ENCODE measurements at regions not wholly inside any gene's neighbourhood (a gene's known extent, or its start where the extent isn't known, plus 50 kb on each side); places are given as distances from the start of the nearest gene placed in this dataset.

GRCh38 chr17:70274255-70274654, 104.9 kb downstream of the KCNJ2 start:
- Mint-ChIP-seq H3K9me3 (ENCODE audit: unreplicated experiment) (no peaks in the 10 kb centered on the region), H3K27ac (ENCODE audit: low read depth, unreplicated experiment) (no peak overlapping the region), H3K36me3 (ENCODE audit: insufficient read depth, unreplicated experiment) (peaks cover 4% of the 10 kb centered on the region), H3K4me1 (ENCODE audit: insufficient read depth, unreplicated experiment) (peaks cover 20% of the 10 kb centered on the region), H3K27me3 (ENCODE audit: insufficient read depth, unreplicated experiment) (no peaks in the 10 kb centered on the region), H3K4me3 (ENCODE audit: unreplicated experiment) (no peak overlapping the region)
- POLR2A ChIA-PET, result interaction anchor here (0.7 kb wide), 1 partner anchor 9 kb away, joined by 4 read pairs; no protein-coding TSS in a partner anchor
- no peak for TF ChIP-seq CTCF (IDR thresholded peaks at IDR 0.05; ENCODE audit: unreplicated experiment)
- intact Hi-C loops (cut with micrococcal nuclease), result no loop called here
- BruUV-seq (replicated peaks), result no TSS peak
- no peak for DNase-seq (ENCODE audit: unreplicated experiment)
- CTCF ChIA-PET, result no interaction called here

- DNase-seq (ENCODE audit: unreplicated experiment), result no peak
- no peaks in the 10 kb centered on the region for H3K27me3 Mint-ChIP-seq (ENCODE audit: insufficient read depth, unreplicated experiment)
- ChIA-PET CTCF (no interaction called here), POLR2A (no interaction called here)
- intact Hi-C loops (cut with micrococcal nuclease), result no loop called here
- BruUV-seq (replicated peaks), result no TSS peak
- H3K36me3 Mint-ChIP-seq (ENCODE audit: insufficient read depth, unreplicated experiment), result no peaks in the 10 kb centered on the region
- H3K27ac Mint-ChIP-seq (ENCODE audit: low read depth, unreplicated experiment), result no peak overlapping the region
- H3K9me3 Mint-ChIP-seq (ENCODE audit: unreplicated experiment), result no peaks in the 10 kb centered on the region
- H3K4me1 Mint-ChIP-seq (ENCODE audit: insufficient read depth, unreplicated experiment), result peaks cover 6% of the 10 kb centered on the region
- TF ChIP-seq CTCF (IDR thresholded peaks at IDR 0.05; ENCODE audit: unreplicated experiment), result no peak
- H3K4me3 Mint-ChIP-seq (ENCODE audit: unreplicated experiment), result no peak overlapping the region
Measured at GRCh38 chr17:70276906-70277305, 107.6 kb downstream of the KCNJ2 start.

- Mint-ChIP-seq H3K4me3 (ENCODE audit: unreplicated experiment) (no peak overlapping the region), H3K27me3 (ENCODE audit: insufficient read depth, unreplicated experiment) (no peaks in the 10 kb centered on the region), H3K27ac (ENCODE audit: low read depth, unreplicated experiment) (no peak overlapping the region), H3K9me3 (ENCODE audit: unreplicated experiment) (no peaks in the 10 kb centered on the region), H3K4me1 (ENCODE audit: insufficient read depth, unreplicated experiment) (peaks cover 6% of the 10 kb centered on the region), H3K36me3 (ENCODE audit: insufficient read depth, unreplicated experiment) (no peaks in the 10 kb centered on the region)
- DNase-seq (ENCODE audit: unreplicated experiment), result no peak
- POLR2A ChIA-PET, result interaction anchor here (1.6 kb wide), 1 partner anchor 16 kb away, joined by 6 read pairs; no protein-coding TSS in a partner anchor
- no peak for TF ChIP-seq CTCF (IDR thresholded peaks at IDR 0.05; ENCODE audit: unreplicated experiment)
- BruUV-seq (replicated peaks), result no TSS peak
- intact Hi-C loops (cut with micrococcal nuclease), result no loop called here
- CTCF ChIA-PET, result interaction anchor here (0.6 to 0.9 kb wide), 3 partner anchors 27 to 718 kb away, joined by 3 read pairs; no protein-coding TSS in a partner anchor
Measured at GRCh38 chr17:70278844-70279462, 109.6 kb downstream of the KCNJ2 start.

GRCh38 chr17:70286391-70286790, 117.1 kb downstream of the KCNJ2 start:
- BruUV-seq (replicated peaks), result no TSS peak

More at GRCh38 chr17:70286391-70286790, 117.1 kb downstream of the KCNJ2 start:
- no peaks in the 10 kb centered on the region for H3K36me3 Mint-ChIP-seq (ENCODE audit: insufficient read depth, unreplicated experiment)
- TF ChIP-seq CTCF (IDR thresholded peaks at IDR 0.05; ENCODE audit: unreplicated experiment), result no peak
- H3K9me3 Mint-ChIP-seq (ENCODE audit: unreplicated experiment), result no peaks in the 10 kb centered on the region
- ChIA-PET POLR2A (no interaction called here), CTCF (no interaction called here)
- intact Hi-C loops (cut with micrococcal nuclease), result no loop called here
- H3K4me1 Mint-ChIP-seq (ENCODE audit: insufficient read depth, unreplicated experiment), result peaks cover 14% of the 10 kb centered on the region
- H3K27me3 Mint-ChIP-seq (ENCODE audit: insufficient read depth, unreplicated experiment), result no peaks in the 10 kb centered on the region
- no peak for DNase-seq (ENCODE audit: unreplicated experiment)
- no peak overlapping the region for H3K27ac Mint-ChIP-seq (ENCODE audit: low read depth, unreplicated experiment)
- no peak overlapping the region for H3K4me3 Mint-ChIP-seq (ENCODE audit: unreplicated experiment)

Measured in MCF 10A (cell line).